ENCODE measurements at regions not wholly inside any gene's neighbourhood (a gene's known extent, or its start where the extent isn't known, plus 50 kb on each side); places are given as distances from the start of the nearest gene placed in this dataset.
"Not testable (repeated sequence)": the region's sequence is repeated elsewhere in the genome, so short reads cannot be mapped to it uniquely, and the experiment has no call there.

GRCh38 chr2:107735201-107735600 lies 91.5 kb upstream of the RGPD4 start:
- DNase-seq: no peak

- no peak for DNase-seq
Measured at GRCh38 chr2:107737756-107738155, 88.9 kb upstream of the RGPD4 start.

GRCh38 chr2:107738266-107738665 lies 88.4 kb upstream of the RGPD4 start:
- no peak for DNase-seq

- no peak for DNase-seq
Measured at GRCh38 chr2:107740300-107740699, 86.4 kb upstream of the RGPD4 start.

GRCh38 chr2:107742460-107743027 lies 84.1 kb upstream of the RGPD4 start:
- DNase-seq: no peak

GRCh38 chr2:107743274-107743673 lies 83.4 kb upstream of the RGPD4 start:
- DNase-seq: no peak

GRCh38 chr2:107745100-107745499 lies 81.6 kb upstream of the RGPD4 start:
- DNase-seq: no peak

GRCh38 chr2:107746552-107747198 lies 80.0 kb upstream of the RGPD4 start:
- DNase-seq: not testable (repeated sequence)

- DNase-seq: not testable (repeated sequence)
Measured at GRCh38 chr2:107747199-107747963, 79.3 kb upstream of the RGPD4 start.

- no peak for DNase-seq
Measured at GRCh38 chr2:107747964-107748583, 78.6 kb upstream of the RGPD4 start.

- DNase-seq: no peak
Measured at GRCh38 chr2:107751936-107752335, 74.8 kb upstream of the RGPD4 start.

GRCh38 chr2:107753806-107754205 lies 72.9 kb upstream of the RGPD4 start:
- not testable (repeated sequence) for DNase-seq

GRCh38 chr2:107757223-107757622 lies 69.5 kb upstream of the RGPD4 start:
- DNase-seq: no peak

GRCh38 chr2:107760620-107761364 lies 65.9 kb upstream of the RGPD4 start:
- DNase-seq: no peak

- no peak for DNase-seq
Measured at GRCh38 chr2:107772353-107772752, 54.3 kb upstream of the RGPD4 start.

GRCh38 chr2:107775211-107775610 lies 51.5 kb upstream of the RGPD4 start:
- no peak for DNase-seq

GRCh38 chr2:107775791-107776190 lies 50.9 kb upstream of the RGPD4 start:
- peak; percentile 8 for DNase-seq

- no peak for DNase-seq
Measured at GRCh38 chr2:107776362-107776761, 50.3 kb upstream of the RGPD4 start.

Data from NCI-H2029 (cell line).